ENCODE measurements at regions not wholly inside any gene's neighbourhood (a gene's known extent, or its start where the extent isn't known, plus 50 kb on each side); places are given as distances from the start of the nearest gene placed in this dataset.

GRCh38 chr9:71524516-71524915, 243.8 kb downstream of the CEMIP2 start:
- Histone ChIP-seq H4K91ac (replicated peaks; ENCODE audit: insufficient read length, low read length) (no peak overlapping the region), H3K79me2 (ENCODE audit: control insufficient read depth in 1 of 2, insufficient read depth in 2 of 2, low read length in 2 of 2) (no peaks in the 10 kb centered on the region), H2BK15ac (ENCODE audit: low read length) (no peak overlapping the region), H2BK120ac (replicated peaks; ENCODE audit: low read depth, low read length) (no peak overlapping the region), H3K4ac (replicated peaks; ENCODE audit: insufficient read length, low read depth, low read length) (no peak overlapping the region), H4K8ac (ENCODE audit: extremely low read depth, insufficient read depth, low read length) (no peak overlapping the region), H2BK12ac (ENCODE audit: low read depth, low read length) (no peak overlapping the region), H3K36me3 (ENCODE audit: control insufficient read depth in 2 of 4, insufficient read depth in 4 of 4, low read length in 3 of 4) (no peaks in the 10 kb centered on the region), H2AFZ (ENCODE audit: low read length) (no peak overlapping the region), H2AK5ac (ENCODE audit: low read depth, low read length) (no peak overlapping the region), H3K27ac (ENCODE audit: low read depth, low read length) (no peak overlapping the region), H3K27me3 (replicated peaks in 1 of 4; ENCODE audit: control insufficient read depth in 3 of 4, extremely low read depth in 1 of 4, insufficient read depth in 3 of 4, low read length in 3 of 4) (no peaks in the 10 kb centered on the region), H3K4me2 (ENCODE audit: insufficient read depth in 1 of 2, low read depth in 2 of 2, low read length in 2 of 2) (no peak overlapping the region), H3K56ac (replicated peaks; ENCODE audit: insufficient read length, low read depth, low read length) (no peak overlapping the region), H3K9ac (replicated peaks in 1 of 4; ENCODE audit: extremely low read depth in 1 of 4, low read depth in 3 of 4, low read length in 3 of 4) (no peak overlapping the region), H3K4me1 (replicated peaks in 1 of 4; ENCODE audit: control insufficient read depth in 3 of 4, insufficient read depth in 4 of 4, low read length in 3 of 4) (peaks cover 0 to 3% (median 0%) of the 10 kb centered on the region in 4 experiments; a peak in 1 of 7 replicates), H4K5ac (ENCODE audit: insufficient read length, low read depth, low read length) (no peak overlapping the region), H3K14ac (ENCODE audit: insufficient read length) (no peak overlapping the region), H2BK5ac (ENCODE audit: low read depth, low read length) (no peak overlapping the region), H3K23ac (ENCODE audit: insufficient read length) (no peak overlapping the region), H3K9me3 (ENCODE audit: insufficient read depth in 2 of 2, low read depth in 1 of 2, low read length in 1 of 2) (no peaks in the 10 kb centered on the region), H3K4me3 (ENCODE audit: extremely low read depth in 1 of 4, insufficient read depth in 2 of 4, low read depth in 3 of 4, low read length in 4 of 4) (no peak overlapping the region), H2BK20ac (ENCODE audit: low read length) (no peak overlapping the region), H3K23me2 (ENCODE audit: low read depth, low read length) (no peaks in the 10 kb centered on the region), H4K20me1 (replicated peaks in 1 of 2; ENCODE audit: control insufficient read depth in 1 of 2, insufficient read depth in 2 of 2, low read length in 2 of 2) (no peaks in the 10 kb centered on the region), H3K79me1 (ENCODE audit: low read depth, low read length) (no peaks in the 10 kb centered on the region), H3K18ac (ENCODE audit: extremely low read depth, low read length) (no peak overlapping the region)
- TF ChIP-seq TBP (IDR thresholded peaks at IDR 0.05; ENCODE audit: low read depth, low read length) (no peak), RBBP5 (IDR thresholded peaks at IDR 0.05; ENCODE audit: borderline replicate concordance, low read depth, low read length) (no peak), GABPA (IDR thresholded peaks at IDR 0.05; ENCODE audit: borderline replicate concordance, insufficient read depth, low read length) (no peak), HDAC6 (IDR thresholded peaks at IDR 0.05; ENCODE audit: low read depth, low read length) (no peak), TCF12 (IDR thresholded peaks at IDR 0.05; ENCODE audit: low read depth, low read length) (no peak)
- ChIA-PET POLR2A (ENCODE audit: partially characterized antibody) (no interaction called here), CTCF (ENCODE audit: partially characterized antibody) (interaction anchor here (0.6 to 1.2 kb wide), 2 partner anchors 37 to 159 kb away, joined by 3 read pairs; no protein-coding TSS in a partner anchor)
- 79% methylated on average over 1 of the region's 1 CpG; no CpG with 5 or more reads in 1 of the 2 experiments for WGBS, 2 experiments (ENCODE audit: extremely low coverage in 1 of 2, insufficient coverage in 1 of 2, insufficient read length in 1 of 2, insufficient replicate concordance in 2 of 2, low coverage in 1 of 2, low lambda C conversion rate in 2 of 2, missing lambda C conversion rate in 1 of 2)
- DNase-seq (ENCODE audit: low read depth in 1 of 2, low spot score in 2 of 2) (no peak), FAIRE-seq (no peak)
